DMS53 treated with DMSO at 0.1 percent for 48 hours (cell line): ENCODE measurements at regions not wholly inside any gene's neighbourhood (a gene's known extent, or its start where the extent isn't known, plus 50 kb on each side); places are given as distances from the start of the nearest gene placed in this dataset.
A peak's percentile ranks its signal among the peaks of the same experiment; 100 is the strongest.
"Not testable (repeated sequence)": the region's sequence is repeated elsewhere in the genome, so short reads cannot be mapped to it uniquely, and the experiment has no call there.

Experiments
- DNase-seq: peaks from one replicate; lab custom pipeline; 2025; ENCODE audit not compliant: unreplicated experiment; lab: John Stamatoyannopoulos, UW

GRCh38 chr10:94124147-94124546 is 130.4 kb downstream of the PLCE1 start:
- not testable (repeated sequence) for DNase-seq

GRCh38 chr10:94125268-94125667 is 131.5 kb downstream of the PLCE1 start:
- not testable (repeated sequence) for DNase-seq

DNA sequence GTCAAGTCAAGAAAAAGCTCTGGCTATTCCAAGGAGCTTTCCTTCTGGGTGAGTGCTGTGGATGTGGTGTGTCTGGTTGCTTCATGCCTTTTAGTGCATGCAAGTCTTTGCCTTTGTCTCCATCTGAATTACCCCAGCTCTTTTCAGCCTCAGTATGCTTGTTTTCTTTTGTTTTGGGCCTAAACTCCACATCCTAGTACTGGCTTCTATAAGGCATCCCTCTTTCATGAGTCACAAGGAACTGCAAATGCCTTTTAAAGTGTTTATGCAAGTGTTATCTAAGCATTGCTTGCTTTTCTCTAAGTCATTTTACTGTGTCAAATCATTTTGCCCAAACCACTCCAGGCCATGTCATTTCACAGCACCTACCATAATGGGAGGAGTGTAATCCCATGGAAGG is 132.1 kb downstream of the PLCE1 start:
- no peak for DNase-seq

- DNase-seq: no peak
Observed at GRCh38 chr10:94129393-94130130, 135.8 kb downstream of the PLCE1 start.

DNA sequence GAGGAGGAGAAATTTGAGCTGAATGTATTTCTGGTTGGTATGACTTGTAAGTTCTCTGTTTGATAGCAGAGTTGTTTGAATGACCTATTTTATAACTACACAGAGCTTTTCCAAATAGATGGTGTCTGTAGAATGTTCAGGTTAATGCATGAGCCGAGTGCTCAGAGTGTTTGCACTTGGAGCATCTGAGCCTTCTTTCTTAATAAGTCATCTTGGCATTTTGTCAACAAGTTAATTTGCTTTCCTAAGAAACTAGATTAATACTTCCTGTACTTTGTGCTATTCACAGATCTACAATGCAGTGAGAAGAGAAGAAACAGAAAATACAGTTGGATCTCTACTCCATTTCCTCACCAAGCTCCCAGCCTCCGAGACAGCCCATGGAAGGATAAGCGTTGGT is 138.2 kb downstream of the PLCE1 start:
- DNase-seq: no peak

GRCh38 chr10:94133239-94133638 is 139.5 kb downstream of the PLCE1 start:
- DNase-seq: no peak

- DNase-seq: no peak
Observed at GRCh38 chr10:94137747-94138146, 144.0 kb downstream of the PLCE1 start.

DNA sequence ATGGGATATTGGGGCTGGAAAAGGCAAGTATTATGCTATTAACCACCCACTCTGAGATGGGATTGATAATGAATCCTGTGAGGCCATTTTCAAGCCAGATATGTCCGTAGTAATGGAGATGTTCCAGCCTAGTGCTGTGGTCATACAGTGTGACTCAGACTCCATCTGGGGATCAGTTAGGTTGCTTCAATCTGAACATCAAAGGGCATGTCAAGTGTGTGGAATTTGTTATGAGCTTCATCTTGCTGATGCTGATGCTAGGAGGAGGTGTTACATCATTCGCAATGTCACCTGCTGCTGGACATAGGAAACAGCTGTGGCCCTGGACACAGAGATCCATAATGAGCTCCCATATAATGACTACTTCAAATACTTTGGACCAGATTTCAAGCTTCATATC is 144.7 kb downstream of the PLCE1 start:
- DNase-seq: peak; percentile 4

DNA sequence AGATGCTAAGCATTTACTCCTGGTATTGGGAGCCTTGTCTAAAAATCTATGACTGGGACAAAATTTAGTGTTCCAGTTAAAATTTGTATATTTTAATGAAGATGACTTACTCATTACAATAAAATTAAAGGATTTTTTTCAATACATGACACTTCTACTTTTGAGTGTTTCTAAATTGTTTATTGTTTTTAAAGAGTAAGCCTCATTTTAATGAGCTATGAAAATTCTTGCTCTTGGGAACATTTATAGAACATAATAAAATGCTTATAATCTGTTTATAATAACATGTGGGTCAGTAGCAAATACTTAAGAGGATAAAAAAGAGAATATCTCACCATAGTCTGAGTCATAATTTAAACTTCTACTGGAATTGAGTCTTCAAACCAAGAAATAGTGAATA is 149.5 kb downstream of the PLCE1 start:
- DNase-seq: no peak

DNA sequence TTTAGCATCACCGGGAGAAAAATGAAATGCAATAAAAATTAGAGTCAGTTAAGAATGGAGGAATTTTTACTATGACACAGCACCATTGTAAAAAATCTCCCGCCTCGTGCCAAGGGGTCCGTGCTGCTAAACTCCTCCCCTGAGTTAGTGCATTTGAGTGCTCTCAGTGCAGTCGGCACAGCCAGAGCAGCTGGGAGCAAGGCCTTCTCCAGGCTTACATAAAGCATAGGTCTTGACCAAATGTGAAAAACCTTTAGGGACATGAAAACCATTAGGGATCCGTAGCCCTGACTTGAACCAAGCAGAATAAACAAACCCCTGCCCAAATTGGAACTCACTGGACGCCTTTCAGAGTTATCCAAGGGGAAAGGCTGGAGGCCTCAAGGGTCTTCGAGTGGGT is 152.6 kb downstream of the PLCE1 start:
- DNase-seq: no peak

- DNase-seq: no peak
Observed at GRCh38 chr10:94146746-94147145, 153.0 kb downstream of the PLCE1 start.

DNA sequence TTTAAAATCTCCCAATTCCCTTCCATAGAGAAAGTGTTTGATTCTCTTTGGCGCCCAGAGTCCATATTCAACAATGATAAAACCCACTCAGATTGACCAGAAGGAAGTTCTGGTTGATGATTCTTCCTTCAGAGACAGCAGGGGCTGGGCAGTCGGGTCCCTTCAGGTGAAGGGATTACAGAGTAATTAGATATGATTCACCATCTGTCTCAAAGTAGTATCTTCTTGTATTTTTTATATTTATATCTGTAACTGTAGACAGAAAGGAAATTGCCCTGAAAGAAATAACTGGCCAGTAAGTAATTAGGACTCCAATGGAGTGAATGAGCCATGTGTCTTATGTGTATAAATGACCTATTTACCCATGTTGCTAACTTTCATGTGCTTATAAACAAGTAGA is 156.0 kb downstream of the PLCE1 start:
- DNase-seq: no peak

DNA sequence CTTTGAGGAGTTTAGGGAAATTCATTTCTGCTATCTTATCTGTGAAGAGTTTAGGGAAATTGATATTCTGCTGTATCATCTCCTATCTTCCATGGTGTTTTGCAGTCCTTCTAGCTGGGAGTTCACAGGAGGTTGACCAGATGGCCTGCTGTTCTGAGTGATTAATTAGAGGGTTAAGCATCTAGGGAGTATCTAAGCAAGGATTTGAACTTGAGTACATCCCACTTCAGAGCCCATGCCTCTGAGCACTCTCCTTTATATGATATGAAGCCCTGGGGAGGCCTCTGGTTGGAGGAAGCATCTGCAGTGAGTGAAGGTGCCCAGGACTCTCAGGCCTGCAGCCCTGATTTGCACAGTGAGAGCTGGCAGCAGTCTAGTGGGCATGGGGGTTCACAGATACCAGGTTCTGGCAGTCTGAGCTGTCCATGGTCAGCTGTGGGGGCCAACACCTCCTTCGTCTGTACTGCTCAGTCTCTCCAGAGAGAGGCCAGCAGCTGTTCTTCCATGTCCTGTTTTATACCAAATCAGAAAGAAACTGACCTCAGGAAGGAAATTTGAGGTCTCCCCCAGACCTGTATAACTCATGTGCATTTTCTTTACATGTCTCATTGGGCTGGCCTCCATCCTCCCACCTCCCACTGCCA is 156.9 kb downstream of the PLCE1 start:
- no peak for DNase-seq

- no peak for DNase-seq
Observed at GRCh38 chr10:94155722-94156271, 162.1 kb downstream of the PLCE1 start.

GRCh38 chr10:94156453-94156852 is 162.7 kb downstream of the PLCE1 start:
- DNase-seq: no peak

DNA sequence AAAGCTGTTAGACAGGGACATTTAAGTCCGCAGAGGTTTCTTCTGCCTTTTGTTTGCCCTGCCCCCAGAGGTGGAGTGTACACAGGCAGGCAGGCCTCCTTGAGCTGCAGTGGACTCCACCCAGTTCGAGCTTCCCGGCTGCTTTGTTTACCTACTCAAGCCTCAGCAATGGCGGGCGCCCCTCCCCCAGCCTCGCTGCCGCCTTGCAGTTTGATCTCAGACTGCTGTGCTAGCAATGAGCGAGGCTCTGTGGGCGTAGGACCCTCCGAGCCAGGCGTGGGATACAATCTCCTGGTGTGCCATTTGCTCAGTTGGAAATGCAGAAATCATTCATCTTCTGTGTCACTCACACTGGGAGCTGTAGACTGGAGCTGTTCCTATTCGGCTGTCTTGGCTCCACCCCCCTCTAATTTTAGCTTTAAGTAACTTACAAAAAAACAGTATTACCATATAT is 171.5 kb downstream of the PLCE1 start:
- peak; percentile 33 for DNase-seq

GRCh38 chr10:94172332-94172731 is 178.6 kb downstream of the PLCE1 start:
- DNase-seq: no peak

- DNase-seq: no peak
Observed at GRCh38 chr10:94173594-94173993, 179.9 kb downstream of the PLCE1 start.

DNA sequence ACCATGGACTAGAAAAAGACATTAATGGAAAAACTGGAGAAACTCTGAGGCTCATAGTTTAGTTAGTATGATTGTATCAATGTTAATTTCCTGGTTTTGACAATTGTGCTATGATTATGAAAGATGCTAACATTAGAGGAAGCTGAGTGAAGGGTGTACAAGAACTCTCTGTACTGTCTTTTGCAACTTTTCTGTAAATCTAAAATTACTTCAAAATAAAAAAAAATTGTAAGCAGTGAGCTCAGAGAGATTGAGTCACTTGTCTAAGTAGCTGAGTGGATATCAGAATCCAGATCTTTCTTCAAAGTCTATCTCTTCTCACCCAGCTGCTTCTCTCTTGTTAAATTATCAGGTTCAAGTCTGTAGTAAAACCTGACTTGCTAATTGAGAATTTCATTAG is 181.1 kb downstream of the PLCE1 start:
- DNase-seq: no peak

DNA sequence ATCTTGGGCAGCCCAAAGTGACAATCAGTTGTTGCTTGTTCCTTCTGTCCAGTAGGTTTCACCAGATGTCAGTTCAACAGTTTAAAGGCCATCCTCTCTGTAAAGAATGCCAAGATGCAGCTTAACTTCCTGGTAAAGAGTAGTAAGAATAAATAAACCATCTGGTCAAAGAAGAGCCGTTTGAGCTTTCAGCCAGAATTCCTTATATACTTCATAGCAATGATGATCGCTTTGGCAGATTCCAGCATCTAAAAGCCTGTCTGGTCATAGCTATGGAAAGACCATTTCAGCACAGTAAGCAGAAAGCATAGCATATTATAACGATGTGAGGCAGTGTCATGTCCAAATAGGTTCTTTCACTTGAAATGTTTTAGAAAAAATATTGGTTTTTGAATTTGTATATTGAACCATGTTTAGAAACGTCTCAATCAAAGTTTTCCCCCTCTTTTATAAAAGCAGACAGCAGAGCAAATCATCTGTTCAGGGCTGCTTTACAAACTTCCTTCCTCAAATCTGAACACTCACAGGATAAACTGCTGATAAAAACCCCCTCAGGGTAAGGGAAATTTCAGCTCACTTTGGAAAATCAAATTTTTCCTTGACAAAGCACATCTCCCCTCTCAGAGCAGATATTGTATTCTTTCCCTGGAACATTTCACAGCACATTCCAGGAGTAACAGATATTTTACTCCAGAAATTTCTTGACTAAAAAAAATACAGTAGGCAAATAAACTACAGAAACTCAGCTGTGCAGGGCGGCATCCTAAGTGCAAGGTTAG is 184.1 kb downstream of the NOC3L start:
- DNase-seq: no peak

GRCh38 chr10:94180576-94180975 is 182.2 kb downstream of the NOC3L start:
- DNase-seq: no peak
